Mesendoderm (in vitro differentiated cells): ENCODE measurements at regions not wholly inside any gene's neighbourhood (a gene's known extent, or its start where the extent isn't known, plus 50 kb on each side); places are given as distances from the start of the nearest gene placed in this dataset.

Source experiments
- DNase-seq: peaks from one replicate; pipeline ENCODE4 v3.0.0; 2013
- H2AK5ac ChIP-seq: 2 replicates; pipeline ENCODE4 v1.6.1; 2013; ENCODE audit warnings: low read length, inconsistent platforms
- H2BK120ac ChIP-seq: 2 replicates; pipeline ENCODE4 v1.6.1; 2013; ENCODE audit warnings: low read depth, mild to moderate bottlenecking, low read length, moderate library complexity, mixed read lengths
- H2BK15ac ChIP-seq: replicated peaks from 2 replicates; pipeline ENCODE4 v1.6.1; 2013; ENCODE audit warnings: low read depth, mild to moderate bottlenecking, moderate library complexity
- H2BK5ac ChIP-seq: 2 replicates; pipeline ENCODE4 v1.6.1; 2013; ENCODE audit warnings: low read length, inconsistent platforms
- H3K18ac ChIP-seq: 2 replicates; pipeline ENCODE4 v1.6.1; 2013; ENCODE audit warnings: mild to moderate bottlenecking, low read length, mixed read lengths
- H3K23ac ChIP-seq: one replicate; pipeline ENCODE4 v1.6.1; 2013; ENCODE audit warnings: low read length
- H3K27ac ChIP-seq: 2 replicates; pipeline ENCODE4 v1.5.1; 2013; ENCODE audit warnings: low read depth, mild to moderate bottlenecking, inconsistent platforms, low read length, moderate library complexity
- H3K27me3 ChIP-seq: 2 replicates; pipeline ENCODE4 v1.6.1; 2013; ENCODE audit warnings: low read length, control low read depth, mild to moderate bottlenecking, inconsistent platforms; ENCODE audit not compliant: insufficient read depth, poor library complexity
- H3K36me3 ChIP-seq: 2 replicates; pipeline ENCODE4 v1.6.1; 2013; ENCODE audit warnings: low read length, inconsistent platforms; ENCODE audit not compliant: control insufficient read depth, insufficient read depth
- H3K4ac ChIP-seq: one replicate; pipeline ENCODE4 v1.6.1; 2013; ENCODE audit warnings: low read depth, mild to moderate bottlenecking, low read length, moderate library complexity
- H3K4me1 ChIP-seq: 2 replicates; pipeline ENCODE4 v1.6.1; 2013; ENCODE audit warnings: low read depth, low read length, inconsistent platforms; ENCODE audit not compliant: control insufficient read depth
- H3K4me2 ChIP-seq: 2 replicates; pipeline ENCODE4 v1.6.1; 2013; ENCODE audit warnings: low read length
- H3K4me3 ChIP-seq: 2 replicates; pipeline ENCODE4 v1.5.1; 2013; ENCODE audit warnings: mild to moderate bottlenecking, low read length
- H3K56ac ChIP-seq: one replicate; pipeline ENCODE4 v1.6.1; 2013; ENCODE audit warnings: low read length
- H3K79me1 ChIP-seq: 2 replicates; pipeline ENCODE4 v1.6.1; 2013; ENCODE audit warnings: low read length, inconsistent platforms
- H3K79me2 ChIP-seq: 2 replicates; pipeline ENCODE4 v1.6.1; 2013; ENCODE audit warnings: mild to moderate bottlenecking, low read length; ENCODE audit not compliant: control insufficient read depth, insufficient read depth
- H3K9ac ChIP-seq: 2 replicates; pipeline ENCODE4 v1.6.1; 2013; ENCODE audit warnings: low read length, inconsistent platforms
- H4K5ac ChIP-seq: one replicate; pipeline ENCODE4 v1.6.1; 2013; ENCODE audit warnings: low read length
- H4K8ac ChIP-seq: one replicate; pipeline ENCODE4 v1.6.1; 2013; ENCODE audit warnings: low read depth, mild to moderate bottlenecking, control low read depth, low read length, moderate library complexity
- WGBS: extraction: QIAGEN DNeasy Blood & Tissue Kit; methylation state at CpG from one replicate; pipeline ENCODE4 v1.1.7; 2013; ENCODE audit warnings: low lambda C conversion rate, missing lambda C conversion rate; ENCODE audit not compliant: insufficient coverage; ENCODE audit errors: extremely low coverage; 5-methylcytosine and 5-hydroxymethylcytosine counted together

DNA sequence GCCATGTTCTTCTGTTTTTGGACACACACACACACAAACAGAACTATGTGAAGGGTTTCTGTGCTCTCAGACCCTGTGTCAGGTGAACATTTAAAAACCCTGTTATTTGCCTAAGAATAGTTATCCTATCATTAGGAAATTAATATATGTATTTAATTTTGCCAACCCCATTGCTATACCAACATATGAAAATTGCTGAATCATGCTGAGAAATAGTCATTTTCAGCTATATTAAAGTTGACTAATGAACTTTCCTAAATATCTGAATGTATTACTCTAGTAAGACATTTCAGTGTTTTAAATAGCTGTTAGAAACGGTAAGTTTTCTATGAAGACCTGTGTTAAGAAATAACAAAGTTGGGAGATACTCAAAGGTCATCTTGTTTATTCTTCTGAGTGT lies 596.9 kb upstream of the GRM7 start:
- DNase-seq: no peak
- Histone ChIP-seq H3K79me2 (no peaks in the 10 kb centered on the region), H4K5ac (no peak overlapping the region), H2BK5ac (no peak overlapping the region), H2BK15ac (no peak overlapping the region), H2AK5ac (no peak overlapping the region), H3K4me3 (no peak overlapping the region), H3K4me2 (no peak overlapping the region), H3K23ac (no peak overlapping the region), H3K79me1 (no peaks in the 10 kb centered on the region), H3K4me1 (no peaks in the 10 kb centered on the region), H3K18ac (no peak overlapping the region), H3K56ac (no peak overlapping the region), H3K27ac (no peak overlapping the region), H3K36me3 (no peaks in the 10 kb centered on the region), H3K27me3 (no peaks in the 10 kb centered on the region), H2BK120ac (no peak overlapping the region), H4K8ac (no peak overlapping the region), H3K9ac (no peak overlapping the region), H3K4ac (no peak overlapping the region)
- no CpG with 5 or more reads among the region's 1 CpG for WGBS

GRCh38 chr3:6264906-6265305 lies 596.0 kb upstream of the GRM7 start:
- no peak overlapping the region for H4K5ac ChIP-seq
- no peak overlapping the region for H2BK120ac ChIP-seq
- WGBS: no CpG with 5 or more reads among the region's 1 CpG
- H2AK5ac ChIP-seq: no peak overlapping the region
- H3K27ac ChIP-seq: no peak overlapping the region
- H2BK5ac ChIP-seq: no peak overlapping the region
- DNase-seq: no peak
- no peak overlapping the region for H4K8ac ChIP-seq
- H3K9ac ChIP-seq: no peak overlapping the region
- no peak overlapping the region for H3K56ac ChIP-seq
- H3K4me3 ChIP-seq: no peak overlapping the region
- no peak overlapping the region for H3K4me2 ChIP-seq
- H2BK15ac ChIP-seq: no peak overlapping the region
- H3K18ac ChIP-seq: no peak overlapping the region
- H3K4me1 ChIP-seq: no peaks in the 10 kb centered on the region
- no peaks in the 10 kb centered on the region for H3K27me3 ChIP-seq
- H3K79me2 ChIP-seq: no peaks in the 10 kb centered on the region
- H3K36me3 ChIP-seq: no peaks in the 10 kb centered on the region
- H3K23ac ChIP-seq: no peak overlapping the region
- no peak overlapping the region for H3K4ac ChIP-seq
- H3K79me1 ChIP-seq: no peaks in the 10 kb centered on the region

GRCh38 chr3:6266135-6266534 lies 594.8 kb upstream of the GRM7 start:
- Histone ChIP-seq H2BK5ac (no peak overlapping the region), H3K4ac (no peak overlapping the region), H3K4me1 (no peaks in the 10 kb centered on the region), H3K27ac (no peak overlapping the region), H3K79me1 (no peaks in the 10 kb centered on the region), H3K79me2 (no peaks in the 10 kb centered on the region), H3K23ac (no peak overlapping the region), H3K27me3 (no peaks in the 10 kb centered on the region), H4K5ac (no peak overlapping the region), H3K4me3 (no peak overlapping the region), H3K4me2 (no peak overlapping the region), H4K8ac (no peak overlapping the region), H2BK15ac (no peak overlapping the region), H2BK120ac (no peak overlapping the region), H3K36me3 (no peaks in the 10 kb centered on the region), H3K9ac (no peak overlapping the region), H3K56ac (no peak overlapping the region), H2AK5ac (no peak overlapping the region), H3K18ac (no peak overlapping the region)
- WGBS: no CpG with 5 or more reads among the region's 5 CpGs
- no peak for DNase-seq

- Histone ChIP-seq H3K4ac (no peak overlapping the region), H3K27ac (no peak overlapping the region), H2BK15ac (no peak overlapping the region), H3K18ac (no peak overlapping the region), H3K79me1 (no peaks in the 10 kb centered on the region), H2BK5ac (no peak overlapping the region), H3K56ac (no peak overlapping the region), H3K4me2 (no peak overlapping the region), H3K79me2 (no peaks in the 10 kb centered on the region), H2BK120ac (no peak overlapping the region), H3K9ac (no peak overlapping the region), H3K4me1 (no peaks in the 10 kb centered on the region), H3K23ac (no peak overlapping the region), H3K4me3 (no peak overlapping the region), H3K27me3 (no peaks in the 10 kb centered on the region), H4K5ac (no peak overlapping the region), H4K8ac (no peak overlapping the region), H2AK5ac (no peak overlapping the region), H3K36me3 (no peaks in the 10 kb centered on the region)
- DNase-seq: no peak
- no CpG with 5 or more reads among the region's 3 CpGs for WGBS
Observed at GRCh38 chr3:6273878-6274277, 587.0 kb upstream of the GRM7 start.

DNA sequence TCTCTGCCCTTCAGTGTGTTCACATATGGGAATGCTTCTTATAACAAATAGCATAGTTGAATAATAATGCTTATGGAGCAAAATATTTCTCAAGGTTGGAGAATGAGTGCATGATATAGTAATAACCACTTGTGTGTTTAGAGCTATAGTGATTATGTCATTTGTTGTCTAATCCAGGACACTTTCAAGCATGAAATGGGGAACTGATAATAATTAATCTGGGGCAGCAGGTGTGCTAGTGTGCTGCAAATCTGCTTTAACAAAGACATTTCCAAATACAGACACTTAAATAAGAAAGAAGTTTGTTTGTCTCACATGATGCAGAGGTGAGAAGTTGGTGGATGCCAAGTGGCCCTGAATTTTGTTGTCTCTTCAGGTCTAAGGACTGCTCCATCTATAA lies 579.3 kb upstream of the GRM7 start:
- no peaks in the 10 kb centered on the region for H3K79me1 ChIP-seq
- H4K8ac ChIP-seq: no peak overlapping the region
- no peak overlapping the region for H3K27ac ChIP-seq
- no peaks in the 10 kb centered on the region for H3K36me3 ChIP-seq
- H4K5ac ChIP-seq: no peak overlapping the region
- H3K4me3 ChIP-seq: no peak overlapping the region
- H3K9ac ChIP-seq: no peak overlapping the region
- no peaks in the 10 kb centered on the region for H3K4me1 ChIP-seq
- DNase-seq: no peak
- no peak overlapping the region for H2AK5ac ChIP-seq
- H2BK15ac ChIP-seq: no peak overlapping the region
- H3K4ac ChIP-seq: no peak overlapping the region
- H3K27me3 ChIP-seq: no peaks in the 10 kb centered on the region
- no peak overlapping the region for H3K4me2 ChIP-seq
- H3K56ac ChIP-seq: no peak overlapping the region
- no peak overlapping the region for H3K18ac ChIP-seq
- H2BK5ac ChIP-seq: no peak overlapping the region
- no peak overlapping the region for H2BK120ac ChIP-seq
- H3K79me2 ChIP-seq: no peaks in the 10 kb centered on the region
- no peak overlapping the region for H3K23ac ChIP-seq

DNA sequence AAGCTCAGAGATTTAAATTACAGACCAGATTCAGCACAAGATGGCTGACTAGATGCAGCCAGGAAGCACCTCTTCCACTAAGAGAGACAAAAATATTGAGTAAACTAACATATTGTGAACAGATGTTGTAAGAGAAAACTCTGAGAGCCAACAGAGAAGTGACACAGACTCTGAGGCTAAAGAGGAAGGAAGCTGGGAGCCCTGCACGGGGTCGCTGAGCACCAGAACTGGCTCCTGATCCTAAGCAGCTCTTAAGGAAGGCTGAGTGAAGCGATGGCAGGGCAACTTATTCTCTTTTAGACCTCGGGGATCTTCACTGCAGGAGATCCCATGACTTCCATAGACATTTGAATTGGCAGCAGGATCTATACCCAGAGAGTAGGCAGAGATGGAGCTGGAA lies 578.0 kb upstream of the GRM7 start:
- no peak overlapping the region for H4K5ac ChIP-seq
- H3K36me3 ChIP-seq: no peaks in the 10 kb centered on the region
- no peak overlapping the region for H3K56ac ChIP-seq
- no peak overlapping the region for H3K27ac ChIP-seq
- DNase-seq: no peak
- no peak overlapping the region for H3K4me3 ChIP-seq
- no peak overlapping the region for H3K4me2 ChIP-seq
- no peak overlapping the region for H2BK5ac ChIP-seq
- no peak overlapping the region for H3K18ac ChIP-seq
- no peaks in the 10 kb centered on the region for H3K27me3 ChIP-seq
- no peaks in the 10 kb centered on the region for H3K79me1 ChIP-seq
- no peak overlapping the region for H2BK120ac ChIP-seq
- no peak overlapping the region for H3K23ac ChIP-seq
- H3K4ac ChIP-seq: no peak overlapping the region
- H3K9ac ChIP-seq: no peak overlapping the region
- no peak overlapping the region for H4K8ac ChIP-seq
- H2AK5ac ChIP-seq: no peak overlapping the region
- no peaks in the 10 kb centered on the region for H3K79me2 ChIP-seq
- no peaks in the 10 kb centered on the region for H3K4me1 ChIP-seq
- H2BK15ac ChIP-seq: no peak overlapping the region
- WGBS: no CpG with 5 or more reads among the region's 4 CpGs
